Smooth muscle cell (in vitro differentiated cells): ENCODE measurements at regions not wholly inside any gene's neighbourhood (a gene's known extent, or its start where the extent isn't known, plus 50 kb on each side); places are given as distances from the start of the nearest gene placed in this dataset.

Experiments
- DNase-seq: peaks from one replicate; lab custom pipeline; 2025; ENCODE audit not compliant: unreplicated experiment; lab: John Stamatoyannopoulos, UW
- H2AFZ ChIP-seq: fragments of 200-600 bp; sonication (generic); 2 replicates; pipeline ENCODE4 v1.6.0; 2016; ENCODE audit warnings: antibody characterized with exemption, low read depth, mild to moderate bottlenecking
- H3F3A ChIP-seq: fragments of 200-600 bp; sonication (generic); 2 replicates; pipeline ENCODE4 v1.6.0; 2017; ENCODE audit warnings: antibody characterized with exemption, low read depth
- H3K27ac ChIP-seq: fragments of 200-600 bp; sonication (generic); 2 replicates; pipeline ENCODE4 v1.5.1; 2016; ENCODE audit warnings: low read depth, mild to moderate bottlenecking
- H3K27me3 ChIP-seq: fragments of 200-600 bp; sonication (generic); 2 replicates; pipeline ENCODE4 v1.6.1; 2016; ENCODE audit warnings: low read depth, mild to moderate bottlenecking
- H3K36me3 ChIP-seq: fragments of 200-600 bp; sonication (generic); 2 replicates; pipeline ENCODE4 v1.5.1; 2016; ENCODE audit warnings: low read depth
- H3K4me1 ChIP-seq: fragments of 200-600 bp; sonication (generic); 2 replicates; pipeline ENCODE4 v1.5.1; 2016; ENCODE audit warnings: low read depth
- H3K4me2 ChIP-seq: fragments of 200-600 bp; sonication (generic); 2 replicates; pipeline ENCODE4 v1.6.0; 2016; ENCODE audit warnings: mild to moderate bottlenecking
- H3K4me3 ChIP-seq: fragments of 200-600 bp; sonication (generic); 2 replicates; pipeline ENCODE4 v1.5.1; 2016; ENCODE audit warnings: mild to moderate bottlenecking
- H3K79me2 ChIP-seq: fragments of 200-600 bp; sonication (generic); 2 replicates; pipeline ENCODE4 v1.6.0; 2016; ENCODE audit warnings: low read depth, mild to moderate bottlenecking
- H3K9ac ChIP-seq: fragments of 200-600 bp; sonication (generic); 2 replicates; pipeline ENCODE4 v1.6.0; 2016; ENCODE audit warnings: low read depth
- H3K9me3 ChIP-seq: fragments of 200-600 bp; sonication (generic); replicated peaks from 2 replicates; pipeline ENCODE4 v1.5.1; 2016; ENCODE audit warnings: low read depth
- H4K20me1 ChIP-seq: fragments of 200-600 bp; sonication (generic); 2 replicates; pipeline ENCODE4 v1.6.0; 2016; ENCODE audit warnings: low read depth
- WGBS: methylation state at CpG from one replicate; pipeline ENCODE4 v1.1.7; 2016; ENCODE audit warnings: low lambda C conversion rate; 5-methylcytosine and 5-hydroxymethylcytosine counted together
- TF ChIP-seq, protein P1 (sequence below): fragments of 200-600 bp; sonication (generic); IDR thresholded peaks from 2 replicates; pipeline ENCODE4 v1.5.1; 2017; ENCODE audit warnings: borderline replicate concordance, mild to moderate bottlenecking, antibody characterized with exemption; ENCODE audit not compliant: insufficient read depth, poor library complexity, severe bottlenecking

DNA sequence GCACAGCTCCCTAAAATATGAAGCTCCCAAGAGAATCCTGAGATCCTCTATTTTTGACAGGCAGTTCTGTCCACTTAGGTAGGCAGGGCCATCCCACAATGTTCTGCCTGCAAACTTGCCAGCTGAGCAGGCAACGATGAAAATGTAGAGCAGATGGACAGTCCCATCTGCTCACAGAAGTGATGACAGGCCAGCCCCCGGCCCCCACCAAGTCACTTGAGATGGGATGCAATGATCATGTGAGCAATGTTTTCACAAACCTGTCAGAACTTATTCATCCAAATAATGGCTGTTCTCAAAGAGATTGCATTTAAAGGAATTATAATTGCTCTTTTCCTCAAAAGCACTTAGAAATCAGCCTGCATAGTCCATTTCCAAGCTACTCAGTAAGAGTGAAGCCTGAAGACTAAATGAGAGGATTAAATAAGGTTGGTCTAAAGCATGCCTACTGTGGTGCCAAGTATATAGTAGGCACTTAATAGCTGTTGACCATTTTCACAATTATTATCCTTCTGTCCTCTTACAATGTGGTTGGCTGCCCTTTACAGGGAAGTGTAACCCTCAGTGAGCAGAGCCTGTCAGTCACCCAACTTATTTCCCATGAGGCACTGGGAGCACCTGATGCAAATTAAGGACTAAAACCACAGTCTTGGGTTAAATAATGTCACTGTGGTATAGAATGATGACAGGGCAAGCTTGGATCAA is 301.2 kb downstream of the FGFR2 start:
- Histone ChIP-seq H3K9ac (no peak overlapping the region), H3K4me1 (no peaks in the 10 kb centered on the region), H3K36me3 (no peaks in the 10 kb centered on the region), H3F3A (peaks cover 5% of the 10 kb centered on the region), H4K20me1 (no peaks in the 10 kb centered on the region), H3K4me3 (no peak overlapping the region), H3K79me2 (no peaks in the 10 kb centered on the region), H2AFZ (no peak overlapping the region), H3K9me3 (no peaks in the 10 kb centered on the region), H3K27me3 (no peaks in the 10 kb centered on the region), H3K4me2 (no peak overlapping the region), H3K27ac (no peak overlapping the region)
- WGBS = 65% methylated on average over 2 of the region's 2 CpGs
- no peak for DNase-seq
- TF ChIP-seq, protein P1, sequence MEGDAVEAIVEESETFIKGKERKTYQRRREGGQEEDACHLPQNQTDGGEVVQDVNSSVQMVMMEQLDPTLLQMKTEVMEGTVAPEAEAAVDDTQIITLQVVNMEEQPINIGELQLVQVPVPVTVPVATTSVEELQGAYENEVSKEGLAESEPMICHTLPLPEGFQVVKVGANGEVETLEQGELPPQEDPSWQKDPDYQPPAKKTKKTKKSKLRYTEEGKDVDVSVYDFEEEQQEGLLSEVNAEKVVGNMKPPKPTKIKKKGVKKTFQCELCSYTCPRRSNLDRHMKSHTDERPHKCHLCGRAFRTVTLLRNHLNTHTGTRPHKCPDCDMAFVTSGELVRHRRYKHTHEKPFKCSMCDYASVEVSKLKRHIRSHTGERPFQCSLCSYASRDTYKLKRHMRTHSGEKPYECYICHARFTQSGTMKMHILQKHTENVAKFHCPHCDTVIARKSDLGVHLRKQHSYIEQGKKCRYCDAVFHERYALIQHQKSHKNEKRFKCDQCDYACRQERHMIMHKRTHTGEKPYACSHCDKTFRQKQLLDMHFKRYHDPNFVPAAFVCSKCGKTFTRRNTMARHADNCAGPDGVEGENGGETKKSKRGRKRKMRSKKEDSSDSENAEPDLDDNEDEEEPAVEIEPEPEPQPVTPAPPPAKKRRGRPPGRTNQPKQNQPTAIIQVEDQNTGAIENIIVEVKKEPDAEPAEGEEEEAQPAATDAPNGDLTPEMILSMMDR = no peak

DNA sequence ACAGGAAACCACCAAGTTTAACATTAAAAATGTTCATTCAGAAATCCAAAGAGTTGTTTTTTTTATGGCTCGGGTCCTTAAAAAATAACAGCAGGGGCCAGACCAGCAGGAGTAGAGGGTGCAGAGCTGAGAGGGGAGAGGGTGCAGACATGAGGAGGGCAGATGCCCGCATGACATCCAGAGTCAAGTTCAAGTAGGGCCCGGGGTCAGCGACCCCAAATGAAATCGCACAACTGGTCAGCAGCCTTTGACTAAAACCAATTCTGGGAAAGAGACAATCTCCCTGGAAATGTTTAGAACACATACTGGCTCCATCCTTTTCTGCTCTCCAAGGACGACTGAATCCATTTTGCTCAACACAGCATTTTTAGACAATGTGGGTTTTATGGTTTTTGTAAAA is 297.5 kb downstream of the FGFR2 start:
- WGBS = 86% methylated on average over 6 of the region's 6 CpGs
- TF ChIP-seq, protein P1 = no peak
- no peak for DNase-seq

DNA sequence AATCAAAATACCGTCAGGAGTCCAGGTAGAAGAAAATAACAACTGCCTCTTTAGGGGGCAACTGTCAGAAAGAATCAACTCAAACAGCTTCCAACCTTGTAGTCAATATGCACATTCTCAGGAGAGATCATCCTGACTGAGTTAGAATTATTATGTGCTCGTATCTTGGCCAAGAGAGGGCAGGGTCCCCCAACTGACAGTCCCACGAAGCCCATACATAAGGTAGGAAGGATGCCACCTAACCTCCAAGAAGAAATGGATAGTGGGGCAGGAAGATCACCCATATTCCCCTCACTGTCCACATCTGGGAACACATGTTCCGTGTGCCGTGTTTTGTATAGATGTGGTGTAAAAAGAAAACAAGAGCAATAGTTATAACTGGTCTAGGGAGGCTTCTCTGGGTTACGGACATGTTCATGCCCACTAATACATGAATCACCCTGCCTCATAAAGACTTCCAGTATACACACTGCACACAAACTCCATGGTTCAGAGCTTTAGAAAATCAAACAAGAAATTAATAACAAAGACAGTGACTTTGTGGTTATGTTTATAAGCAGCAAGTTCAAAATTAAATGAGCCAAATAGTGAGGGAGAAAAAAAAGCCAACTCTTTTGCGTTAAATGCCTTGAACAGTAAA is 295.6 kb downstream of the FGFR2 start:
- Histone ChIP-seq H3K79me2 (no peaks in the 10 kb centered on the region), H3K4me2 (peak overlapping the region; percentile 29)
- WGBS = 78% methylated on average over 7 of the region's 7 CpGs

More for the DNA sequence above, 297.5 kb downstream of the FGFR2 start:
- H3K9ac ChIP-seq = no peak overlapping the region
- H3K4me3 ChIP-seq = no peak overlapping the region
- no peaks in the 10 kb centered on the region for H3K27me3 ChIP-seq
- no peak overlapping the region for H3K27ac ChIP-seq
- no peak overlapping the region for H3K4me2 ChIP-seq
- peaks cover 6% of the 10 kb centered on the region for H3K4me1 ChIP-seq
- no peaks in the 10 kb centered on the region for H3F3A ChIP-seq
- H3K36me3 ChIP-seq = no peaks in the 10 kb centered on the region
- H3K9me3 ChIP-seq = no peaks in the 10 kb centered on the region
- H4K20me1 ChIP-seq = no peaks in the 10 kb centered on the region
- H3K79me2 ChIP-seq = no peaks in the 10 kb centered on the region
- no peak overlapping the region for H2AFZ ChIP-seq

More for the DNA sequence above, 295.6 kb downstream of the FGFR2 start:
- Histone ChIP-seq H2AFZ (no peak overlapping the region), H4K20me1 (no peaks in the 10 kb centered on the region), H3K27ac (no peak overlapping the region), H3K9me3 (no peaks in the 10 kb centered on the region), H3K4me1 (peaks cover 6% of the 10 kb centered on the region), H3K9ac (no peak overlapping the region), H3K27me3 (no peaks in the 10 kb centered on the region), H3K4me3 (no peak overlapping the region), H3F3A (no peaks in the 10 kb centered on the region), H3K36me3 (no peaks in the 10 kb centered on the region)
- DNase-seq = no peak
- TF ChIP-seq, protein P1 = no peak
